IMR-90 (cell line): ENCODE measurements at regions not wholly inside any gene's neighbourhood (a gene's known extent, or its start where the extent isn't known, plus 50 kb on each side); places are given as distances from the start of the nearest gene placed in this dataset.

Source experiments
- ATAC-seq: fragments of 200-7000 bp; cut with Tn5 transposase; 2 replicates; pipeline ENCODE4 v1.9.1; 2020; ENCODE audit warnings: low read depth, mild to moderate bottlenecking, moderate library complexity
- BruUV-seq: library from RNA; stranded (reverse); fragments of 400-500 nt; replicated peaks from 2 replicates; lab custom pipeline; 2021; lab: Mats Ljungman, UMichigan
- CTCF ChIA-PET: fragments of 300-600 bp; formaldehyde crosslinking; extraction: SDS; loops from one replicate; lab custom pipeline; 2021; ENCODE audit warnings: antibody characterized with exemption; lab: Yijun Ruan, JAX
- POLR2A ChIA-PET: fragments of 300-600 bp; sonication (Branson Sonifier 250); formaldehyde crosslinking; loops from one replicate; lab custom pipeline; 2022; ENCODE audit warnings: antibody characterized with exemption; ENCODE audit not compliant: unreplicated experiment; lab: Charles Lee
- DNase-seq: peaks from one replicate; pipeline ENCODE4 v3.0.0; 2013
- H2AFZ ChIP-seq: replicated peaks from 2 replicates; pipeline ENCODE3; 2013; ENCODE audit warnings: low read length, mild to moderate bottlenecking; ENCODE audit not compliant: poor library complexity
- H2AK5ac ChIP-seq: 2 replicates; pipeline ENCODE4 v1.6.1; 2013; ENCODE audit warnings: low read depth, low read length, inconsistent platforms
- H2AK9ac ChIP-seq: replicated peaks from 2 replicates; pipeline ENCODE3; 2013; ENCODE audit warnings: mild to moderate bottlenecking, low read depth, low read length, moderate library complexity; ENCODE audit not compliant: poor library complexity
- H2BK120ac ChIP-seq: 2 replicates; pipeline ENCODE4 v1.6.1; 2013; ENCODE audit warnings: low read depth, low read length, inconsistent platforms
- H2BK15ac ChIP-seq: 3 replicates; pipeline ENCODE4 v1.6.1; 2013; ENCODE audit warnings: low read depth, low read length, inconsistent platforms
- H2BK20ac ChIP-seq: 2 replicates; pipeline ENCODE4 v1.6.1; 2013; ENCODE audit warnings: low read depth, mild to moderate bottlenecking, inconsistent platforms, low read length, moderate library complexity
- H2BK5ac ChIP-seq: 2 replicates; pipeline ENCODE4 v1.6.1; 2013; ENCODE audit warnings: mild to moderate bottlenecking, low read depth, low read length, inconsistent platforms; ENCODE audit not compliant: poor library complexity, severe bottlenecking
- H3K14ac ChIP-seq: replicated peaks from 2 replicates; pipeline ENCODE4 v1.6.1; 2013; ENCODE audit warnings: low read depth, low read length, inconsistent platforms
- H3K18ac ChIP-seq: 2 replicates; pipeline ENCODE4 v1.6.1; 2013; ENCODE audit warnings: low read depth, low read length, control low read depth
- H3K23ac ChIP-seq: 2 replicates; pipeline ENCODE4 v1.6.1; 2013; ENCODE audit warnings: low read depth, low read length, inconsistent platforms
- H3K27ac ChIP-seq: 2 replicates; pipeline ENCODE4 v1.5.1; 2013; ENCODE audit warnings: mild to moderate bottlenecking, control low read depth, low read length; ENCODE audit not compliant: insufficient read depth
- H3K27me3 ChIP-seq: 2 replicates; pipeline ENCODE4 v1.6.1; 2013; ENCODE audit warnings: low read length; ENCODE audit not compliant: control insufficient read depth, insufficient read depth
- H3K36me3 ChIP-seq: 2 replicates; pipeline ENCODE4 v1.6.1; 2013; ENCODE audit warnings: low read length, mixed read lengths; ENCODE audit not compliant: control insufficient read depth, insufficient read depth
- H3K4ac ChIP-seq: 2 replicates; pipeline ENCODE4 v1.6.1; 2013; ENCODE audit warnings: low read depth, low read length, inconsistent platforms
- H3K4me1 ChIP-seq: 2 replicates; pipeline ENCODE4 v1.6.1; 2013; ENCODE audit warnings: low read length, mixed read lengths; ENCODE audit not compliant: control insufficient read depth, insufficient read depth
- H3K4me2 ChIP-seq: 2 replicates; pipeline ENCODE4 v1.6.1; 2013; ENCODE audit warnings: low read depth, mild to moderate bottlenecking, control low read depth, low read length, moderate library complexity
- H3K4me3 ChIP-seq: 2 replicates; pipeline ENCODE4 v1.5.1; 2013; ENCODE audit warnings: low read depth, mild to moderate bottlenecking, control low read depth, low read length, moderate library complexity; ENCODE audit not compliant: insufficient read depth
- H3K56ac ChIP-seq: 2 replicates; pipeline ENCODE4 v1.6.1; 2013; ENCODE audit warnings: low read length, inconsistent platforms; ENCODE audit not compliant: insufficient read depth; ENCODE audit errors: extremely low read depth
- H3K79me1 ChIP-seq, 2 experiments: 2 replicates each; pipeline ENCODE4 v1.6.1; 2013; ENCODE audit warnings: low read length in 2 of 2, inconsistent platforms in 1 of 2, low read depth in 1 of 2
- H3K9ac ChIP-seq: 2 replicates; pipeline ENCODE4 v1.6.1; 2013; ENCODE audit warnings: low read depth, low read length, control low read depth
- H3K9me1 ChIP-seq: 2 replicates; pipeline ENCODE4 v1.6.1; 2013; ENCODE audit warnings: low read length, inconsistent platforms; ENCODE audit not compliant: insufficient read depth
- H3K9me3 ChIP-seq: 2 replicates; pipeline ENCODE4 v1.6.1; 2013; ENCODE audit warnings: low read length; ENCODE audit not compliant: control insufficient read depth, insufficient read depth
- H4K20me1 ChIP-seq: 2 replicates; pipeline ENCODE4 v1.6.1; 2013; ENCODE audit warnings: low read length, inconsistent platforms; ENCODE audit not compliant: insufficient read depth
- H4K5ac ChIP-seq: 2 replicates; pipeline ENCODE4 v1.6.1; 2013; ENCODE audit warnings: mild to moderate bottlenecking, low read depth, low read length, control low read depth
- H4K8ac ChIP-seq, 2 experiments: 2 replicates each; pipeline ENCODE4 v1.6.1; 2013; ENCODE audit warnings: low read depth in 2 of 2, low read length in 2 of 2, control low read depth in 1 of 2, inconsistent platforms in 1 of 2
- H4K91ac ChIP-seq: 2 replicates; pipeline ENCODE4 v1.6.1; 2013; ENCODE audit warnings: low read depth, low read length, inconsistent platforms; ENCODE audit not compliant: insufficient read depth
- BHLHE40 ChIP-seq: fragments of 150-350 bp; IDR thresholded peaks from 2 replicates; pipeline ENCODE4 v1.6.1; 2016; ENCODE audit warnings: mild to moderate bottlenecking, low read depth, low read length
- CEBPB ChIP-seq: IDR thresholded peaks from 2 replicates; pipeline ENCODE4 v1.6.1; 2012; ENCODE audit warnings: low read depth, low read length, improper control_type of control experiment
- CHD1 ChIP-seq: IDR thresholded peaks from 2 replicates; pipeline ENCODE4 v1.6.1; 2012; ENCODE audit warnings: low read depth, low read length, improper control_type of control experiment
- ELK1 ChIP-seq: fragments of 150-350 bp; IDR thresholded peaks from 2 replicates; pipeline ENCODE4 v1.6.1; 2016; ENCODE audit warnings: low read depth, mild to moderate bottlenecking, low read length, moderate library complexity, borderline replicate concordance
- MAFK ChIP-seq: IDR thresholded peaks from 2 replicates; pipeline ENCODE4 v1.6.1; 2012; ENCODE audit warnings: low read depth, low read length, improper control_type of control experiment
- MAZ ChIP-seq: IDR thresholded peaks from 2 replicates; pipeline ENCODE4 v1.6.1; 2012; ENCODE audit warnings: low read depth, mild to moderate bottlenecking, low read length, improper control_type of control experiment, moderate library complexity, borderline replicate concordance
- MXI1 ChIP-seq: IDR thresholded peaks from 2 replicates; pipeline ENCODE4 v1.6.1; 2012; ENCODE audit warnings: low read depth, mild to moderate bottlenecking, low read length, moderate library complexity, borderline replicate concordance
- NFE2L2 ChIP-seq: fragments of 150-350 bp; IDR thresholded peaks from 2 replicates; pipeline ENCODE4 v1.6.1; 2016; ENCODE audit warnings: low read depth, mild to moderate bottlenecking, low read length
- POLR2A ChIP-seq: IDR thresholded peaks from 2 replicates; pipeline ENCODE4 v1.6.1; 2012; ENCODE audit warnings: mild to moderate bottlenecking, low read depth, low read length
- RAD21 ChIP-seq: IDR thresholded peaks from 2 replicates; pipeline ENCODE4 v1.6.1; 2012; ENCODE audit warnings: low read length, improper control_type of control experiment
- RCOR1 ChIP-seq: IDR thresholded peaks from 2 replicates; pipeline ENCODE4 v1.6.1; 2012; ENCODE audit warnings: mild to moderate bottlenecking, low read length, improper control_type of control experiment; ENCODE audit not compliant: insufficient replicate concordance
- RFX5 ChIP-seq: IDR thresholded peaks from 2 replicates; pipeline ENCODE4 v1.8.0; 2012; ENCODE audit warnings: low read depth, mild to moderate bottlenecking, low read length, moderate library complexity
- SMC3 ChIP-seq: fragments of 150-350 bp; IDR thresholded peaks from 2 replicates; pipeline ENCODE4 v1.6.1; 2016; ENCODE audit warnings: low read depth, mild to moderate bottlenecking, antibody characterized with exemption, low read length, moderate library complexity
- USF2 ChIP-seq: fragments of 150-350 bp; IDR thresholded peaks from 2 replicates; pipeline ENCODE4 v1.6.1; 2017; ENCODE audit warnings: mild to moderate bottlenecking, antibody characterized with exemption, low read length, low read depth
- WGBS, 2 experiments: methylation state at CpG; one replicate each; pipeline versions ENCODE4 v1.1.5 to v1.1.7; 2013; ENCODE audit warnings: missing lambda C conversion rate in 2 of 2; ENCODE audit not compliant: insufficient read length in 1 of 2; ENCODE audit errors: extremely low coverage in 2 of 2; 5-methylcytosine and 5-hydroxymethylcytosine counted together
- dilution Hi-C: fragments of 300-500 bp; cut with HindIII; formaldehyde crosslinking; loops from one replicate; pipeline ENCODE4 v1.14.3; 2018; ENCODE audit warnings: low sequenced_read_pairs; ENCODE audit not compliant: unreplicated experiment
- in situ Hi-C: fragments of 300-500 bp; cut with MboI; formaldehyde crosslinking; loops from 3 replicates; pipeline ENCODE4 v1.14.3; 2019; ENCODE audit warnings: low sequenced_read_pairs, inconsistent platforms, mixed read lengths
- intact Hi-C: fragments of 100-400 bp; cut with micrococcal nuclease; formaldehyde crosslinking; loops from 2 replicates; pipeline ENCODE4 v1.10.0; 2022

- Histone ChIP-seq H2BK15ac (no peak overlapping the region; the same call in 2 of the 3 replicates), H4K20me1 (no peaks in the 10 kb centered on the region), H4K8ac (no peak overlapping the region), H3K4me3 (no peak overlapping the region), H3K79me1 (no peaks in the 10 kb centered on the region), H3K23ac (no peak overlapping the region), H3K9ac (no peak overlapping the region), H3K9me1 (peaks cover 6% of the 10 kb centered on the region), H4K91ac (no peak overlapping the region), H3K27me3 (no peaks in the 10 kb centered on the region), H2AK5ac (no peak overlapping the region), H3K56ac (no peak overlapping the region), H4K5ac (no peak overlapping the region), H3K9me3 (no peaks in the 10 kb centered on the region), H2BK120ac (no peak overlapping the region), H2BK20ac (peak overlapping the region; percentile 46; the same call in 1 of the 2 replicates), H2AFZ (no peak overlapping the region), H2BK5ac (no peak overlapping the region), H2AK9ac (no peak overlapping the region), H3K18ac (no peak overlapping the region), H3K4me1 (peaks cover 12% of the 10 kb centered on the region), H3K4ac (0 out of 2 replicates have a peak overlapping the region, but pooled peaks have one; percentile 3), H3K27ac (no peak overlapping the region), H3K4me2 (no peak overlapping the region), H3K36me3 (no peaks in the 10 kb centered on the region), H3K14ac (no peak overlapping the region)
- intact Hi-C loops (no loop called here), in situ Hi-C loops (no loop called here), dilution Hi-C loops (no loop called here)
- WGBS, 2 experiments: 100% methylated on average over 1 of the region's 2 CpGs; no CpG with 5 or more reads in 1 of the 2 experiments
- DNase-seq (no peak), ATAC-seq (no peak)
- POLR2A ChIA-PET: no interaction called here
- BruUV-seq: no TSS peak
- CTCF ChIA-PET: no interaction called here
- TF ChIP-seq CEBPB (no peak), RAD21 (no peak), RFX5 (no peak), POLR2A (no peak), BHLHE40 (no peak), CHD1 (no peak), USF2 (no peak), MXI1 (no peak), RCOR1 (no peak), ELK1 (no peak), MAFK (no peak), MAZ (no peak), SMC3 (no peak), NFE2L2 (no peak)
Observed at GRCh38 chr18:22685788-22686187, 247.3 kb upstream of the RBBP8 start.
